ENCODE measurements at regions not wholly inside any gene's neighbourhood (a gene's known extent, or its start where the extent isn't known, plus 50 kb on each side); places are given as distances from the start of the nearest gene placed in this dataset.
A peak's percentile ranks its signal among the peaks of the same experiment; 100 is the strongest.

GRCh38 chr1:229210844-229211243, 60.1 kb upstream of the RAB4A start:
- no peak for DNase-seq (ENCODE audit: insufficient read length, low spot score)
- FAIRE-seq: no peak

GRCh38 chr1:229213797-229214196, 57.1 kb upstream of the RAB4A start:
- no peak for DNase-seq (ENCODE audit: insufficient read length, low spot score)
- FAIRE-seq: no peak

- FAIRE-seq: peak; percentile 14
Measured at GRCh38 chr1:229217716-229218115, 53.2 kb upstream of the RAB4A start.

GRCh38 chr1:229218612-229219025, 52.3 kb upstream of the RAB4A start:
- no peak for FAIRE-seq
- no peak for DNase-seq (ENCODE audit: insufficient read length, low spot score)

More at GRCh38 chr1:229217716-229218115, 53.2 kb upstream of the RAB4A start:
- DNase-seq (ENCODE audit: insufficient read length, low spot score): no peak

DNA sequence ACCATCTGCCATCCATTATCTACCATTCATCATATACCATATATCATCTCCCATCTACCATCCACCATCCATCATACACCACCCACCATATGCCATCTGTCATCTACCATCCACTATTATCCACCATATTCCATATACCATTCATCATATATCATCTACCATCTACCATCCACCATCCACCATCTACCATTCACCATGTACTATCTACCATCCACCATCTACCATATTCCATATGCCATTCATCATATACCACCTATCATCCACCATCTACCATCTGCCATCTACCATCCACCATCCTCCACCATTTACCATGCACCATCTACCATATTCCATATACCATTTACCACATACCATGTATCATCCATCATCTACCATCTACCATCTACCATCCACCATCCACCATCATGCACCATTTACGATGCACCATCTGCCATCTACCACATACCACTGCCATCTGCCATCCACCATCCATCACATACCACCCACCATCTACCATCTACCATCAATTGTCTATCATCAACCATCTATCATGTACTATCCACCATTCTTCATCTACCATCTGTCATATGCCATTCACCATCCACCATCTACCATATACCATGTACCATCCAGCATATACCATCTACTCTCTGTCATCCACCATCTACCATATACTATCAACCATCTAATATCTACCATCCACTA, 50.6 kb upstream of the RAB4A start:
- DNase-seq (ENCODE audit: insufficient read length, low spot score) (no peak), FAIRE-seq (no peak)

- no peak for FAIRE-seq
- no peak for DNase-seq (ENCODE audit: insufficient read length, low spot score)
Measured at GRCh38 chr1:229221106-229222019, 49.5 kb upstream of the RAB4A start.

All from GM19239 (cell line).